HG03066 (cell line): ENCODE measurements at regions not wholly inside any gene's neighbourhood (a gene's known extent, or its start where the extent isn't known, plus 50 kb on each side); places are given as distances from the start of the nearest gene placed in this dataset.

Experiments
- ATAC-seq: cut with Tn5 transposase; IDR thresholded peaks from one replicate; pipeline ENCODE4 v1.9.1; 2021; ENCODE audit warnings: low read depth; ENCODE audit not compliant: unreplicated experiment

GRCh38 chr2:236976266-236977062 is 109.2 kb upstream of the COPS8 start:
- ATAC-seq, result no peak

GRCh38 chr2:236977063-236977851 is 108.4 kb upstream of the COPS8 start:
- ATAC-seq, result no peak

GRCh38 chr2:236977852-236978398 is 107.8 kb upstream of the COPS8 start:
- ATAC-seq, result no peak

GRCh38 chr2:236979664-236980063 is 106.0 kb upstream of the COPS8 start:
- ATAC-seq, result no peak

GRCh38 chr2:236980961-236981360 is 104.7 kb upstream of the COPS8 start:
- no peak for ATAC-seq

GRCh38 chr2:236981701-236982485 is 103.8 kb upstream of the COPS8 start:
- no peak for ATAC-seq

- ATAC-seq, result no peak
Observed at GRCh38 chr2:236982693-236983455, 102.8 kb upstream of the COPS8 start.

GRCh38 chr2:236984046-236984445 is 101.6 kb upstream of the COPS8 start:
- ATAC-seq, result no peak

- no peak for ATAC-seq
Observed at GRCh38 chr2:236985761-236986339, 99.8 kb upstream of the COPS8 start.

GRCh38 chr2:236986524-236987330 is 99.0 kb upstream of the COPS8 start:
- no peak for ATAC-seq

GRCh38 chr2:236988216-236988615 is 97.5 kb upstream of the COPS8 start:
- no peak for ATAC-seq

- no peak for ATAC-seq
Observed at GRCh38 chr2:236988690-236989624, 96.7 kb upstream of the COPS8 start.

GRCh38 chr2:236990552-236990951 is 95.1 kb upstream of the COPS8 start:
- ATAC-seq, result no peak

GRCh38 chr2:236991874-236992273 is 93.8 kb upstream of the COPS8 start:
- no peak for ATAC-seq

GRCh38 chr2:236993286-236993685 is 92.4 kb upstream of the COPS8 start:
- no peak for ATAC-seq

- no peak for ATAC-seq
Observed at GRCh38 chr2:236994361-236994760, 91.3 kb upstream of the COPS8 start.

- no peak for ATAC-seq
Observed at GRCh38 chr2:236997069-236997715, 88.5 kb upstream of the COPS8 start.
